GM23248 (cell line): ENCODE measurements at regions not wholly inside any gene's neighbourhood (a gene's known extent, or its start where the extent isn't known, plus 50 kb on each side); places are given as distances from the start of the nearest gene placed in this dataset.

Experiments
- DNase-seq: peaks from one replicate; pipeline ENCODE4 v3.0.0-alpha.2; 2015
- H2AFZ ChIP-seq: fragments of 200-600 bp; sonication (generic); 2 replicates; pipeline ENCODE4 v1.6.1; 2016; ENCODE audit warnings: antibody characterized with exemption
- H3F3A ChIP-seq: fragments of 200-600 bp; sonication (generic); 2 replicates; pipeline ENCODE4 v1.6.1; 2016; ENCODE audit warnings: mild to moderate bottlenecking, antibody characterized with exemption, mixed run types; ENCODE audit not compliant: insufficient read depth
- H3K27ac ChIP-seq: fragments of 200-600 bp; sonication (generic); 2 replicates; pipeline ENCODE4 v1.5.1; 2016; ENCODE audit warnings: mild to moderate bottlenecking
- H3K27me3 ChIP-seq: fragments of 200-600 bp; sonication (generic); replicated peaks from 2 replicates; pipeline ENCODE4 v1.6.1; 2016; ENCODE audit warnings: mild to moderate bottlenecking; ENCODE audit not compliant: insufficient read depth
- H3K36me3 ChIP-seq: fragments of 200-600 bp; sonication (generic); 2 replicates; pipeline ENCODE4 v1.6.1; 2016; ENCODE audit warnings: low read depth, mild to moderate bottlenecking
- H3K4me1 ChIP-seq: fragments of 200-600 bp; sonication (generic); 2 replicates; pipeline ENCODE4 v1.6.1; 2016; ENCODE audit warnings: mild to moderate bottlenecking; ENCODE audit not compliant: insufficient read depth
- H3K4me2 ChIP-seq: fragments of 200-600 bp; sonication (generic); one replicate; pipeline ENCODE4 v1.6.1; 2016; ENCODE audit warnings: mild to moderate bottlenecking; ENCODE audit not compliant: unreplicated experiment
- H3K4me3 ChIP-seq: fragments of 200-600 bp; sonication (generic); 2 replicates; pipeline ENCODE4 v1.5.1; 2016; ENCODE audit warnings: mild to moderate bottlenecking
- H3K79me2 ChIP-seq: fragments of 200-600 bp; sonication (generic); 2 replicates; pipeline ENCODE4 v1.6.1; 2016; ENCODE audit warnings: mild to moderate bottlenecking; ENCODE audit not compliant: insufficient read depth
- H3K9ac ChIP-seq: fragments of 200-600 bp; sonication (generic); 2 replicates; pipeline ENCODE4 v1.6.1; 2016; ENCODE audit warnings: mild to moderate bottlenecking
- H3K9me2 ChIP-seq: fragments of 200-600 bp; sonication (generic); 2 replicates; pipeline ENCODE4 v1.6.1; 2016; ENCODE audit warnings: mixed run types, mild to moderate bottlenecking, moderate library complexity; ENCODE audit not compliant: insufficient read depth
- H3K9me3 ChIP-seq: fragments of 200-600 bp; sonication (generic); one replicate; pipeline ENCODE4 v1.6.1; 2017; ENCODE audit warnings: low read depth
- H4K20me1 ChIP-seq: fragments of 200-600 bp; sonication (generic); 2 replicates; pipeline ENCODE4 v1.6.0; 2016; ENCODE audit not compliant: insufficient read depth
- EZH2 ChIP-seq: fragments of 200-600 bp; sonication (generic); IDR thresholded peaks from 2 replicates; pipeline ENCODE4 v1.6.1; 2018; ENCODE audit warnings: antibody characterized with exemption, mild to moderate bottlenecking; ENCODE audit not compliant: insufficient read depth, poor library complexity, severe bottlenecking
- EZH2phosphoT487 ChIP-seq: fragments of 200-600 bp; sonication (generic); IDR thresholded peaks from 2 replicates; pipeline ENCODE4 v1.6.1; 2018; ENCODE audit warnings: antibody characterized with exemption, moderate library complexity, mild to moderate bottlenecking, low read depth; ENCODE audit not compliant: insufficient read depth
- WGBS, 2 experiments: methylation state at CpG; one replicate each; pipeline ENCODE4 v1.1.6; 2015 to 2017; ENCODE audit warnings: low lambda C conversion rate in 2 of 2, low coverage in 1 of 2; ENCODE audit errors: missing lambda C conversion rate in 2 of 2; 5-methylcytosine and 5-hydroxymethylcytosine counted together
- in situ Hi-C: fragments of 300-500 bp; cut with MboI; formaldehyde crosslinking; loops from 2 replicates; pipeline ENCODE4 v1.15.0; 2020

DNA sequence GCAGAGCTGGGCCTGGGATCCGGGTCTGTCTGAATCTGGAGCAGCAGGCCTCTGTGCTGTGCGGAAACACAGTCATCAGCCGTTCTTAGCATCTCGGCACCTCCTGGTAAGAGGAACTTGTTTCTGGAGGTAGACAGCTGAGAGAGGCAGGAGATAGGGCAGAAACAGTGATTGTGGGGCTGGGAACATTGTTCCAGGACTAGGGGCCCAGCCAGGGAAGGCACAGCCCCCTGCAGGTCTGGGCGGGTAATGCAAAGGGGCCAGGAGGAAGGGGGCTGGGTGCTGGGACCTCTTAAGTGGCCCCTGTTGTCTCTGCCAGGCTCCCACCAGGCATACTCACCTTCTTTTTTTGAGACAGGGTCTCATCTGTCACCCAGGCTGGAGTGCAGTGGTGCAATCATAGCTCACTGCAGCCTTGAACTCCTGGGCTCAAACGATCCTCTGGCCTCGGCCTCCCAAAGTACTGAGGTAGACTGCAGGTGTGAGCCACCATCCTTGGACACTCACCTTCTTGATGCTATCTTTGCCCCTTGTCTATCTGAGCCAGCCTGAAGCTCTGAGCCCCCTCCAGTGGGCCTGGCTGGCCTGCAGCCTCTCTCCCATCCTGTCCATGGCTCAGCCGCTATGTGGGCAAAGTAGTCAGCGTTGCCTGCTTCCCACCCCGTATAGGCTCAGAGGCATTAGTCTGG, 134.3 kb upstream of the ZBTB40 start:
- no peak for TF ChIP-seq EZH2phosphoT487
- TF ChIP-seq EZH2, result no peak
- no peak overlapping the region for H3K9ac ChIP-seq
- H3K4me3 ChIP-seq, result no peak overlapping the region
- in situ Hi-C loops, result no loop called here
- no peaks in the 10 kb centered on the region for H3K79me2 ChIP-seq
- 76 to 82% methylated on average over 10 of the region's 10 CpGs for WGBS, 2 experiments
- no peak overlapping the region for H3K4me2 ChIP-seq
- DNase-seq, result peak; percentile 16
- no peaks in the 10 kb centered on the region for H3K9me3 ChIP-seq
- no peaks in the 10 kb centered on the region for H4K20me1 ChIP-seq
- H3F3A ChIP-seq, result no peaks in the 10 kb centered on the region
- peaks cover 37% of the 10 kb centered on the region for H3K27me3 ChIP-seq
- H3K4me1 ChIP-seq, result no peaks in the 10 kb centered on the region
- H2AFZ ChIP-seq, result no peak overlapping the region
- no peak overlapping the region for H3K27ac ChIP-seq
- H3K36me3 ChIP-seq, result no peaks in the 10 kb centered on the region
- no peaks in the 10 kb centered on the region for H3K9me2 ChIP-seq

DNA sequence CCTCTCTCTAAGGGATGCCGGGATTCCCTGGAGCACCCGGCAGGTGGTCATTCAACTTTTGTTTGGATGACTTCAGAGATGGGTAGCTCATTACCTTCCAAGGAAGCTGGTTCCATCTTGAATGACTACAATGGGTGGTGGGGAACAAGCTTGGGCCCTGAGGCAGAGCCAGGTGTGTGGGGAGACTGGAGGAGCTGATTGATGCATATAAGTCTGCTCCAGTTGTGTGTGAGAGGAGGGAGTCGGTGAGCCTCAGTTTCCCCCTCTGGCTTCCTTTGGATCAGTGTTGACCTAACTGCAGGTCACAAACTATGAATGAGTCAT, 133.8 kb upstream of the ZBTB40 start:
- no peaks in the 10 kb centered on the region for H3F3A ChIP-seq
- H3K4me1 ChIP-seq, result no peaks in the 10 kb centered on the region
- no peaks in the 10 kb centered on the region for H3K79me2 ChIP-seq
- no peaks in the 10 kb centered on the region for H4K20me1 ChIP-seq
- in situ Hi-C loops, result no loop called here
- no peak overlapping the region for H3K27ac ChIP-seq
- H3K9ac ChIP-seq, result no peak overlapping the region
- no peaks in the 10 kb centered on the region for H3K9me3 ChIP-seq
- H3K4me3 ChIP-seq, result no peak overlapping the region
- DNase-seq, result no peak
- no peak for TF ChIP-seq EZH2phosphoT487
- no peak for TF ChIP-seq EZH2
- H3K4me2 ChIP-seq, result no peak overlapping the region
- WGBS, 2 experiments, result 67 to 80% methylated on average over 3 of the region's 3 CpGs
- H2AFZ ChIP-seq, result no peak overlapping the region
- H3K36me3 ChIP-seq, result no peaks in the 10 kb centered on the region
- peaks cover 36% of the 10 kb centered on the region for H3K27me3 ChIP-seq
- H3K9me2 ChIP-seq, result no peaks in the 10 kb centered on the region

DNA sequence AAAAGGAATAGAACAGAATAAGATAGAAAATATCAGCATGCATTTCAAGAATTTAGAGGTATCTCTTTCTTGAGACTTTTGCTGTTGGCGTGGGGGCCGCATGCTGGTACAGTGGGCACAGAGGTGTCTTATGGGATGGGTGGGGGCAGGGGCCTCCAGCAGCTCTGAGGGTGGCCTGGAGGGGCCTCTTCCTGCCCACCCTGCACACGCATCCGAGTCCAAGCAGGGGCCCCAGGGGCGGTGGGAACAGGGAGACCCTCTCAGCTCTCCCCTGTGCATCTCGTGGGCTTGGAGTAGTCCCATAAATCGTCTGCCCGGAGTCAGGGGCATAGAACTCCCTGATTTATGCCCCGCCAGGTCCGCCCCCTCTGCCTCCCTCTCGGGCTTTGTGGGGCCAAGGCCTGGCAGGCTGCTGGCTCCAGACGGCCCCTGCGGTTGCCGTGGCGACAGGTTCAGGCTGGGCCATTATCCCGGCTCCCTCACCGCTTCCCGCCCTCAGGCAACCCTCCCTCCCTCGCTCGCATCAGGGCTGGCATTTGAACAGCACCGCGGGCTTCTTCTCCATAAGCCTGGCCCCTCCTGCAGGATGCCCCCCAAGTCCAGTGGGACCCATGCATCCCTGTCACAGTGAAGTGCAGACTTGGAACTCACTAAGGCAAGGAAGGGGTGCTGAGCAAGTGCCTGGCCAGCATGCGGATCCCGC, 133.2 kb upstream of the ZBTB40 start:
- no peaks in the 10 kb centered on the region for H3K36me3 ChIP-seq
- no peaks in the 10 kb centered on the region for H3K9me3 ChIP-seq
- 31 to 32% methylated on average over 14 to 23 of the region's 24 CpGs for WGBS, 2 experiments
- no peaks in the 10 kb centered on the region for H3K9me2 ChIP-seq
- no peak for TF ChIP-seq EZH2phosphoT487
- no peak for TF ChIP-seq EZH2
- H3K79me2 ChIP-seq, result no peaks in the 10 kb centered on the region
- H3F3A ChIP-seq, result no peaks in the 10 kb centered on the region
- no peak overlapping the region for H3K4me3 ChIP-seq
- in situ Hi-C loops, result no loop called here
- H4K20me1 ChIP-seq, result no peaks in the 10 kb centered on the region
- H3K9ac ChIP-seq, result no peak overlapping the region
- no peaks in the 10 kb centered on the region for H3K4me1 ChIP-seq
- H3K4me2 ChIP-seq, result no peak overlapping the region
- peaks cover 34% of the 10 kb centered on the region for H3K27me3 ChIP-seq
- H2AFZ ChIP-seq, result no peak overlapping the region
- DNase-seq, result no peak
- no peak overlapping the region for H3K27ac ChIP-seq

DNA sequence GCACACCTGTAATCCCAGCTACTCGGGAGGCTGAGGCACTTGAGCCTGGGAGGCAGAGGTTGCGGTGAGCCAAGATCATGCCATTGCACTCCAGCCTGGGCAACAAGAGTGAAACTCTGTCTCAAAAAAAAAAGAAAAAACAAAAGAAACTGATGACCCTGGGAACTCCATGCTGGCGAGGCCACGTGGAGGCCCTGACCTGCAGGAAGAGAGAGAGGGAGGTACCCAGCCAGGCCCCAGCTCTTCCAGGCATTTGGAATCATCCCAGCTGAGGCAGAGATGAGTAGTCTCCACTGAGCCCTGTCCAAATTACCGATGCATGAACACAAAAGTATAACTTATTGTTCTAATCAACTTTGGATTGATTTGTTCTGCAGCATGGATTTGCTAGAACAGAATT, 132.0 kb upstream of the ZBTB40 start:
- H3K9ac ChIP-seq, result no peak overlapping the region
- H3K36me3 ChIP-seq, result no peaks in the 10 kb centered on the region
- no peaks in the 10 kb centered on the region for H3K9me3 ChIP-seq
- TF ChIP-seq EZH2 (no peak), EZH2phosphoT487 (no peak)
- DNase-seq, result peak; percentile 21
- no peaks in the 10 kb centered on the region for H3K9me2 ChIP-seq
- H3K27ac ChIP-seq, result no peak overlapping the region
- peaks cover 33% of the 10 kb centered on the region for H3K27me3 ChIP-seq
- in situ Hi-C loops, result no loop called here
- 54 to 55% methylated on average over 5 of the region's 5 CpGs for WGBS, 2 experiments
- no peaks in the 10 kb centered on the region for H3F3A ChIP-seq
- H3K4me3 ChIP-seq, result no peak overlapping the region
- H2AFZ ChIP-seq, result no peak overlapping the region
- no peaks in the 10 kb centered on the region for H3K79me2 ChIP-seq
- no peak overlapping the region for H3K4me2 ChIP-seq
- no peaks in the 10 kb centered on the region for H3K4me1 ChIP-seq
- no peaks in the 10 kb centered on the region for H4K20me1 ChIP-seq
